PC-9 (cell line): ENCODE measurements at regions not wholly inside any gene's neighbourhood (a gene's known extent, or its start where the extent isn't known, plus 50 kb on each side); places are given as distances from the start of the nearest gene placed in this dataset.

Experiments used
- BruUV-seq: library from RNA; stranded (reverse); fragments of 400-500 nt; replicated peaks from 2 replicates; lab custom pipeline; 2021; lab: Mats Ljungman, UMichigan
- CTCF ChIA-PET: fragments of 300-600 bp; sonication (Branson Sonifier 250); formaldehyde crosslinking; loops from one replicate; lab custom pipeline; 2022; ENCODE audit warnings: antibody characterized with exemption; lab: Charles Lee
- POLR2A ChIA-PET: fragments of 300-600 bp; sonication (Branson Sonifier 250); formaldehyde crosslinking; loops from one replicate; lab custom pipeline; 2022; ENCODE audit warnings: antibody characterized with exemption; ENCODE audit not compliant: unreplicated experiment; lab: Charles Lee
- DNase-seq, 2 experiments: peaks; one replicate each; pipeline versions ENCODE4 v3.0.0 to v3.0.0-alpha.2; 2015 to 2022; ENCODE audit warnings: mixed read lengths in 1 of 2
- H2AFZ ChIP-seq: fragments of 200-600 bp; sonication (generic); 2 replicates; pipeline ENCODE4 v1.8.1; 2017; ENCODE audit warnings: antibody characterized with exemption
- H3F3A ChIP-seq: fragments of 200-600 bp; sonication (generic); 2 replicates; pipeline ENCODE4 v1.8.1; 2017; ENCODE audit warnings: antibody characterized with exemption, mild to moderate bottlenecking, low read depth; ENCODE audit not compliant: insufficient read depth
- H3K27ac ChIP-seq: fragments of 200-600 bp; sonication (generic); 2 replicates; pipeline ENCODE4 v1.6.1; 2016; ENCODE audit warnings: mixed run types
- H3K27me3 ChIP-seq: fragments of 200-600 bp; sonication (generic); 2 replicates; pipeline ENCODE4 v1.6.1; 2016; ENCODE audit warnings: low read depth, mixed run types; ENCODE audit not compliant: insufficient read depth
- H3K36me3 ChIP-seq: fragments of 200-600 bp; sonication (generic); 2 replicates; pipeline ENCODE4 v1.6.1; 2016; ENCODE audit warnings: low read depth, mixed run types
- H3K4me1 ChIP-seq: fragments of 200-600 bp; sonication (generic); replicated peaks from 2 replicates; pipeline ENCODE4 v1.6.1; 2016; ENCODE audit warnings: mixed run types; ENCODE audit not compliant: insufficient read depth
- H3K4me2 ChIP-seq: fragments of 200-600 bp; sonication (generic); 2 replicates; pipeline ENCODE4 v1.6.1; 2017; ENCODE audit warnings: mixed run types
- H3K4me3 ChIP-seq: fragments of 200-600 bp; sonication (generic); 2 replicates; pipeline ENCODE4 v1.6.1; 2016; ENCODE audit warnings: mixed run types
- H3K79me2 ChIP-seq: fragments of 200-600 bp; sonication (generic); 2 replicates; pipeline ENCODE4 v1.6.1; 2017; ENCODE audit warnings: low read depth, mixed run types
- H3K9me2 ChIP-seq: fragments of 200-600 bp; sonication (generic); 2 replicates; pipeline ENCODE4 v1.8.1; 2017; ENCODE audit warnings: mild to moderate bottlenecking; ENCODE audit not compliant: insufficient read depth
- H3K9me3 ChIP-seq: fragments of 200-600 bp; sonication (generic); 2 replicates; pipeline ENCODE4 v1.8.1; 2016; ENCODE audit warnings: low read depth; ENCODE audit not compliant: insufficient read depth
- H4K20me1 ChIP-seq: fragments of 200-600 bp; sonication (generic); 2 replicates; pipeline ENCODE4 v1.8.1; 2017; ENCODE audit not compliant: insufficient read depth
- EZH2 ChIP-seq: fragments of 200-600 bp; sonication (generic); IDR thresholded peaks from 2 replicates; pipeline ENCODE4 v1.8.0; 2017; ENCODE audit warnings: antibody characterized with exemption, low read depth
- intact Hi-C: fragments of 100-400 bp; cut with micrococcal nuclease; formaldehyde crosslinking; loops from one replicate; pipeline ENCODE4 v1.10.0; 2022; ENCODE audit not compliant: unreplicated experiment
- TF ChIP-seq, protein P1 (sequence below): fragments of 200-600 bp; sonication (generic); conservative IDR thresholded peaks from 2 replicates; pipeline ENCODE4 v1.6.1; 2017; ENCODE audit warnings: mixed run types, antibody characterized with exemption, mild to moderate bottlenecking, moderate library complexity

DNA sequence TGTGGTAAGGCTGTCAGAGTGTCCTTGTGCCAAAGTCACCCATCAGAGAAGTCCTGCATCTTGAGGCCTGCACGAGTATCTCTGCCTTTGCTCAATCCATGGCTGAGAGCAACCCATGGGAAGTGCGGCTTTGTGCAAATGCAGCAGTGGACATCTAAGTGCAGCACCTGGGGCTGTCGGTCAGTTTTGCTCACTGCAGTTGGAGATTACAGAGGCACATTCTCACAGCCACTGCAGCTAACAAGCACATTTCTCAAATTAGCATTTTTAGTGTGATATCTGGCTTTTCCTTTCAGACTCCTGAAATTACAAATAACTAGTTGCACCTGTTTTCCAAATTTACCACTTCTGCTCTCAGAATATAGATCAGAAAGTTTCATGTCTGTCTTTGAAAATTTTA lies 81.5 kb upstream of the DAZL start:
- no peaks in the 10 kb centered on the region for H4K20me1 ChIP-seq
- no peak overlapping the region for H2AFZ ChIP-seq
- intact Hi-C loops, result no loop called here
- ChIA-PET POLR2A (no interaction called here), CTCF (no interaction called here)
- H3K27ac ChIP-seq, result no peak overlapping the region
- H3K27me3 ChIP-seq, result no peaks in the 10 kb centered on the region
- BruUV-seq, result no TSS peak
- H3K79me2 ChIP-seq, result no peaks in the 10 kb centered on the region
- H3F3A ChIP-seq, result no peaks in the 10 kb centered on the region
- no peak overlapping the region for H3K4me3 ChIP-seq
- H3K4me1 ChIP-seq, result no peaks in the 10 kb centered on the region
- TF ChIP-seq EZH2, result no peak
- TF ChIP-seq, protein P1, sequence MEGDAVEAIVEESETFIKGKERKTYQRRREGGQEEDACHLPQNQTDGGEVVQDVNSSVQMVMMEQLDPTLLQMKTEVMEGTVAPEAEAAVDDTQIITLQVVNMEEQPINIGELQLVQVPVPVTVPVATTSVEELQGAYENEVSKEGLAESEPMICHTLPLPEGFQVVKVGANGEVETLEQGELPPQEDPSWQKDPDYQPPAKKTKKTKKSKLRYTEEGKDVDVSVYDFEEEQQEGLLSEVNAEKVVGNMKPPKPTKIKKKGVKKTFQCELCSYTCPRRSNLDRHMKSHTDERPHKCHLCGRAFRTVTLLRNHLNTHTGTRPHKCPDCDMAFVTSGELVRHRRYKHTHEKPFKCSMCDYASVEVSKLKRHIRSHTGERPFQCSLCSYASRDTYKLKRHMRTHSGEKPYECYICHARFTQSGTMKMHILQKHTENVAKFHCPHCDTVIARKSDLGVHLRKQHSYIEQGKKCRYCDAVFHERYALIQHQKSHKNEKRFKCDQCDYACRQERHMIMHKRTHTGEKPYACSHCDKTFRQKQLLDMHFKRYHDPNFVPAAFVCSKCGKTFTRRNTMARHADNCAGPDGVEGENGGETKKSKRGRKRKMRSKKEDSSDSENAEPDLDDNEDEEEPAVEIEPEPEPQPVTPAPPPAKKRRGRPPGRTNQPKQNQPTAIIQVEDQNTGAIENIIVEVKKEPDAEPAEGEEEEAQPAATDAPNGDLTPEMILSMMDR, result no peak
- DNase-seq, result no peak
- H3K4me2 ChIP-seq, result no peak overlapping the region
- peaks cover 3% of the 10 kb centered on the region; the same call in 1 of the 2 replicates for H3K9me3 ChIP-seq
- H3K36me3 ChIP-seq, result no peaks in the 10 kb centered on the region
- peaks cover 5% of the 10 kb centered on the region; the same call in 1 of the 2 replicates for H3K9me2 ChIP-seq

DNA sequence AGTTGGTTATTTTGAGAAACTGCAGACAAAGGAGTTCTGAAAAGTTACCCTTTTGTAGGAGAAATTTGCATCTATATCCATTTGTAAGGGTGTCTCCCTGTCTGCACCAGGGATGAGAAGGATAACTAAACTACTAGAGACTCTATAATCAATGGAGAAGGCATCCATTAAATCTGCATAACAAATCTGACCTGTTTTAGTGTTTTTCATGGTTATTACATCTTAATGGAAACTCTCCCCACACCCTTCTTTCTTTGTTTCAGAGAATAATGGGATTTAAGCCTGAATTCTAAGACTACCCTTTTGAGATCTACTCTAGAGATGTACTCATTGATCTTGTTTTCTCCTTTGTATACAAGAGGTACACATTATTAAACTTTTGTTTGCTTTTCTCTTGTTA lies 82.0 kb upstream of the DAZL start:
- POLR2A ChIA-PET, result interaction anchor here (0.6 kb wide), 1 partner anchor 349 kb away, joined by 9 read pairs; no protein-coding TSS in a partner anchor
- H3K9me2 ChIP-seq, result peaks cover 5% of the 10 kb centered on the region; the same call in 1 of the 2 replicates
- no peaks in the 10 kb centered on the region for H3K27me3 ChIP-seq
- BruUV-seq, result no TSS peak
- H3K9me3 ChIP-seq, result peaks cover 3% of the 10 kb centered on the region; the same call in 1 of the 2 replicates
- TF ChIP-seq, protein P1, result no peak
- no peak for TF ChIP-seq EZH2
- H3K79me2 ChIP-seq, result no peaks in the 10 kb centered on the region
- no peak overlapping the region for H2AFZ ChIP-seq
- H3F3A ChIP-seq, result no peaks in the 10 kb centered on the region
- H3K4me3 ChIP-seq, result no peak overlapping the region
- no peaks in the 10 kb centered on the region for H3K36me3 ChIP-seq
- intact Hi-C loops, result no loop called here
- CTCF ChIA-PET, result no interaction called here
- H3K27ac ChIP-seq, result no peak overlapping the region
- H3K4me1 ChIP-seq, result no peaks in the 10 kb centered on the region
- H4K20me1 ChIP-seq, result no peaks in the 10 kb centered on the region
- no peak overlapping the region for H3K4me2 ChIP-seq
- DNase-seq, result no peak

DNA sequence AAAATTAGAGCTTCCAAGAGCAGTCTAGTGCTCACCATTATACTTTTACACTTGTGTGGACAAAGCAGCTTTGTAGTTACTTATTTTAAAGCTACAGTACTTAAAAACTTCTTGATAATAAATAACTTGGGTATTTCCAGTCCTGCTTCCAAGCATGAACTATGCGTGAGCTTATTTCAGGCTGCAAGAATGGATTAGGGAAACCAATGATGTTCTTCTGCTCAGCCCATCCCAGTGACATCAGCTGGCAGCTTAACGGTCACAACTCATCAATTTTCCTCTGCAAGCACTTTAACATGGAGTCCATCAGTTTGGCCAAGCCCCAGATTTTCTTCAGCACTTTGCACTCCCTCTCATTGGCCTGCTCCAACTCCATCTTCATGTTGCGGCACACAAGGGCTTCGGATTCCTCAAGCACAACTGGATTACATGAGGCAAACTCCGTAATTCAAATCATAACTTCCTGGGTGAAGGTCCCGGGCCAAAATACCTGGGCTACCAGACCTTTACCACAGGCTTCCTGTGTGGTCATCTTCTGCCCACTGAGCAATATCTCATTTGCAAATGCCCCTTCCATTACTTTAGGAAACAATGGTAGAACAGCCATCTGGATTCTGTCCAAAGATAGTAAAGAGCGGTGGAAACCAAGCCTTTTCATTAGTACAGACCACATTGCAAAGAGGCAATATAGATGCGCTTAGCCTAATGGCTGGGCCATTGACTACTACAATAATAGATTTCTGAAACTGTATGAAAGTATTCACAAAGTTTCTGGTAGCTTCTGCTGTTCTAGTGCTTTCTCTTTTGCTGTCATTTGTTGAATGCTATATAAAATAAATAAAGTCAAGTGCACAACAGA lies 87.5 kb upstream of the DAZL start:
- DNase-seq, result no peak
- Histone ChIP-seq H3K9me3 (peaks cover 6% of the 10 kb centered on the region), H3K9me2 (no peaks in the 10 kb centered on the region), H3F3A (no peaks in the 10 kb centered on the region), H3K79me2 (no peaks in the 10 kb centered on the region), H3K4me2 (no peak overlapping the region), H3K27ac (no peak overlapping the region), H3K4me3 (no peak overlapping the region), H4K20me1 (no peaks in the 10 kb centered on the region), H3K36me3 (no peaks in the 10 kb centered on the region), H2AFZ (no peak overlapping the region), H3K4me1 (peaks cover 8% of the 10 kb centered on the region), H3K27me3 (no peaks in the 10 kb centered on the region)
- no TSS peak for BruUV-seq
- ChIA-PET CTCF (no interaction called here), POLR2A (interaction anchor here (0.6 kb wide), 1 partner anchor 114 kb away, joined by 3 read pairs; no protein-coding TSS in a partner anchor)
- intact Hi-C loops, result no loop called here
- no peak for TF ChIP-seq EZH2
